ENCODE measurements at regions not wholly inside any gene's neighbourhood (a gene's known extent, or its start where the extent isn't known, plus 50 kb on each side); places are given as distances from the start of the nearest gene placed in this dataset.

DNA sequence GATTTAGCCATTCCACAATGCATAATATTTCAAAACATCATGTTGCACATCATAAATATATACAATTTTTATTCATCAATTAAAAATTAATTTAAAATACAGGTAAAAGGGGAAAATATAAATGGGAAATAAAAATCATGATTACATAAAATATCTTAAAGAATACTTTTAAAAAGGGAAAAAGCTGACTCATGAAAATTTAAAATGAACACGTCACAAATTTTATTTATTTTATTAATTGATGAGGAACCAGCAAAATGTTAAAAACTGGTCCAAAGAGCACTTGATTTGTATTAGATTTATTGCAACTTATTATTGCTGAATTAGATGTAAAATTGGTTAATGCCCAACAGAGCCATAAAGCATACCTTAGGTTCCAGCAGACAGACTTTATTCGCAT lies 78.5 kb upstream of the ANK2 start:
- TF ChIP-seq NR3C1 (CRISPR knock-in tag; IDR thresholded peaks at IDR 0.05) (no peak), SREBF2 (CRISPR knock-in tag; IDR thresholded peaks at IDR 0.05) (no peak), ZNF274 (IDR thresholded peaks at IDR 0.05; ENCODE audit: borderline replicate concordance, low read depth, low read length) (no peak), BCL6 (CRISPR knock-in tag; IDR thresholded peaks at IDR 0.05) (no peak), ZNF780A (CRISPR knock-in tag; IDR thresholded peaks at IDR 0.05) (no peak), FOS (IDR thresholded peaks at IDR 0.05; ENCODE audit: extremely low read depth, insufficient read length) (no peak)
- TF ChIP-seq, protein P1, sequence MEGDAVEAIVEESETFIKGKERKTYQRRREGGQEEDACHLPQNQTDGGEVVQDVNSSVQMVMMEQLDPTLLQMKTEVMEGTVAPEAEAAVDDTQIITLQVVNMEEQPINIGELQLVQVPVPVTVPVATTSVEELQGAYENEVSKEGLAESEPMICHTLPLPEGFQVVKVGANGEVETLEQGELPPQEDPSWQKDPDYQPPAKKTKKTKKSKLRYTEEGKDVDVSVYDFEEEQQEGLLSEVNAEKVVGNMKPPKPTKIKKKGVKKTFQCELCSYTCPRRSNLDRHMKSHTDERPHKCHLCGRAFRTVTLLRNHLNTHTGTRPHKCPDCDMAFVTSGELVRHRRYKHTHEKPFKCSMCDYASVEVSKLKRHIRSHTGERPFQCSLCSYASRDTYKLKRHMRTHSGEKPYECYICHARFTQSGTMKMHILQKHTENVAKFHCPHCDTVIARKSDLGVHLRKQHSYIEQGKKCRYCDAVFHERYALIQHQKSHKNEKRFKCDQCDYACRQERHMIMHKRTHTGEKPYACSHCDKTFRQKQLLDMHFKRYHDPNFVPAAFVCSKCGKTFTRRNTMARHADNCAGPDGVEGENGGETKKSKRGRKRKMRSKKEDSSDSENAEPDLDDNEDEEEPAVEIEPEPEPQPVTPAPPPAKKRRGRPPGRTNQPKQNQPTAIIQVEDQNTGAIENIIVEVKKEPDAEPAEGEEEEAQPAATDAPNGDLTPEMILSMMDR (IDR thresholded peaks at IDR 0.05 in 2 of 3, conservative IDR thresholded peaks at IDR 0.05 in 1 of 3; ENCODE audit: insufficient read depth in 2 of 3, low read depth in 1 of 3, low read length in 3 of 3): no peak
- TF ChIP-seq, protein P2, sequence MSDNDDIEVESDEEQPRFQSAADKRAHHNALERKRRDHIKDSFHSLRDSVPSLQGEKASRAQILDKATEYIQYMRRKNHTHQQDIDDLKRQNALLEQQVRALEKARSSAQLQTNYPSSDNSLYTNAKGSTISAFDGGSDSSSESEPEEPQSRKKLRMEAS (CRISPR knock-in tag; IDR thresholded peaks at IDR 0.05): no peak
